ENCODE measurements at regions not wholly inside any gene's neighbourhood (a gene's known extent, or its start where the extent isn't known, plus 50 kb on each side); places are given as distances from the start of the nearest gene placed in this dataset.

GRCh38 chr2:58607448-58607847 lies 366.3 kb upstream of the FANCL start:
- TF ChIP-seq REST (IDR thresholded peaks at IDR 0.05; ENCODE audit: insufficient replicate concordance, low read depth) (no peak), SPI1 (IDR thresholded peaks at IDR 0.05; ENCODE audit: borderline replicate concordance, low read depth) (no peak), POLR2AphosphoS5 (IDR thresholded peaks at IDR 0.05; ENCODE audit: low read depth) (no peak)
- TF ChIP-seq, protein P1, sequence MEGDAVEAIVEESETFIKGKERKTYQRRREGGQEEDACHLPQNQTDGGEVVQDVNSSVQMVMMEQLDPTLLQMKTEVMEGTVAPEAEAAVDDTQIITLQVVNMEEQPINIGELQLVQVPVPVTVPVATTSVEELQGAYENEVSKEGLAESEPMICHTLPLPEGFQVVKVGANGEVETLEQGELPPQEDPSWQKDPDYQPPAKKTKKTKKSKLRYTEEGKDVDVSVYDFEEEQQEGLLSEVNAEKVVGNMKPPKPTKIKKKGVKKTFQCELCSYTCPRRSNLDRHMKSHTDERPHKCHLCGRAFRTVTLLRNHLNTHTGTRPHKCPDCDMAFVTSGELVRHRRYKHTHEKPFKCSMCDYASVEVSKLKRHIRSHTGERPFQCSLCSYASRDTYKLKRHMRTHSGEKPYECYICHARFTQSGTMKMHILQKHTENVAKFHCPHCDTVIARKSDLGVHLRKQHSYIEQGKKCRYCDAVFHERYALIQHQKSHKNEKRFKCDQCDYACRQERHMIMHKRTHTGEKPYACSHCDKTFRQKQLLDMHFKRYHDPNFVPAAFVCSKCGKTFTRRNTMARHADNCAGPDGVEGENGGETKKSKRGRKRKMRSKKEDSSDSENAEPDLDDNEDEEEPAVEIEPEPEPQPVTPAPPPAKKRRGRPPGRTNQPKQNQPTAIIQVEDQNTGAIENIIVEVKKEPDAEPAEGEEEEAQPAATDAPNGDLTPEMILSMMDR (IDR thresholded peaks at IDR 0.05; ENCODE audit: insufficient read depth, low read length), result no peak

Measured in HL-60 (cell line).